ENCODE measurements at regions not wholly inside any gene's neighbourhood (a gene's known extent, or its start where the extent isn't known, plus 50 kb on each side); places are given as distances from the start of the nearest gene placed in this dataset.

DNA sequence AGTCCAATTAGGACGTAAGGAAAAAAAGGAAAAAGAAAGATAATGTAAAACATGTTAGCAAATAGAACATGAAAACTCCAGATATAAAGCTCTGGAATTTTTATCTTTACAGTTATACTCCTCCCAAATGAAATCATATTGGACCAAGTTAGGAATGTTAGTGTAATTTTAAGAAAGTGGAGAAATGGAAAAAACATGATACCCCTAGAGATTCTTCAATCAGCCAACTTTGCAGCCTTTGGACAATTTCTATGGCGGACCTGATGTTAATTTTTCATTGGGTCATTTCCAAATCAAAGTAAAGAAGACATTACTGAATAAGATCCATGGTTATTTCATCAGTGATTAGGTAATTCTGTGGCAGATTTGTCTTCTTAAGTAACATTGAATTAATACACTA is 748.7 kb downstream of the RFPL4B start:
- no peak for TF ChIP-seq CTCF (conservative IDR thresholded peaks at IDR 0.05; ENCODE audit: low read depth, low read length)
- DNase-seq (ENCODE audit: low read depth): no peak
- H3K4me3 ChIP-seq (ENCODE audit: low read depth, low read length): no peak overlapping the region

DNA sequence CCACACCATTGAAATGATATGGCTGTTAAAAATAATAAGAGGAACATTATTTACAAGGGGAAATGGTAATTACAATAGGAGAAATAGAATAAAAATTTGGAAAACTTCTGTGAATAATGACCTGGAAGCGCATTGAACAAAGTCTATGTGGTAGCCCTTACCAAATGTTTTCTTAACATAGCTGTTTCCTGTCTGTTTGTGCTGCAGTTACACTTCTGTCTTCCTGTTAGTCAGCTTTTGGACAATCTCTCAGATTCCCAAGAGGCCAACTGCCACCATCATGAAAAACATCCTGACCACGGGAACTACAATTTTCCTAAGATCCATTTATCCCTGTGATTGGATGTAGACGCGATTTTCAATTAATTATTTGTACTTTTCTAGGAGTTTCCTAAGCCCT is 754.4 kb upstream of the MARCKS start:
- no peak for TF ChIP-seq CTCF (conservative IDR thresholded peaks at IDR 0.05; ENCODE audit: low read depth, low read length)
- DNase-seq (ENCODE audit: low read depth): no peak
- H3K4me3 ChIP-seq (ENCODE audit: low read depth, low read length): no peak overlapping the region

- DNase-seq (ENCODE audit: low read depth): peak; percentile 65
- H3K4me3 ChIP-seq (ENCODE audit: low read depth, low read length): no peak overlapping the region
- no peak for TF ChIP-seq CTCF (conservative IDR thresholded peaks at IDR 0.05; ENCODE audit: low read depth, low read length)
Observed at GRCh38 chr6:113103634-113104361, 753.3 kb upstream of the MARCKS start.

DNA sequence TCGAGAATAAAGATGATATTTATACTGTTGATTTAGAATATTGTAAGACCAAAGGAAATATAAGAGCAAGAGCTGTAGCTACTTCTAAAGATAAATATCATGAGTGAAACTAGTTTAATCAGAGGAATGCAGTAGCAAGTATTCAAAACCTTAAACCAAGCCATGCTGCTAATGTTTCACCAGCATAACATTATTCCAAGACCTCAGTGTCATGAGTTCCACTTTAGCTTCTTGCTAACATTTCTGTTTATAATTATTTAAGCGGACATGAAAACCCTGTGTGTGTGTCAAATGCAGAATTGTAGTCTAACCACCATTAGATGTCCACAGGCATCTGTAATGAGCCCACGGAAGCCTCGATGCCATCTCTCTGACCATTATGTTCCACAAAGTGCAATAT is 752.6 kb upstream of the MARCKS start:
- TF ChIP-seq CTCF (conservative IDR thresholded peaks at IDR 0.05; ENCODE audit: low read depth, low read length): no peak
- H3K4me3 ChIP-seq (ENCODE audit: low read depth, low read length): no peak overlapping the region
- no peak for DNase-seq (ENCODE audit: low read depth)

- no peak for DNase-seq (ENCODE audit: low read depth)
- no peak overlapping the region for H3K4me3 ChIP-seq (ENCODE audit: low read depth, low read length)
- no peak for TF ChIP-seq CTCF (conservative IDR thresholded peaks at IDR 0.05; ENCODE audit: low read depth, low read length)
Observed at GRCh38 chr6:113104951-113105350, 752.2 kb upstream of the MARCKS start.

GRCh38 chr6:113110211-113110610 is 746.9 kb upstream of the MARCKS start:
- TF ChIP-seq CTCF (conservative IDR thresholded peaks at IDR 0.05; ENCODE audit: low read depth, low read length): no peak
- no peak for DNase-seq (ENCODE audit: low read depth)

DNA sequence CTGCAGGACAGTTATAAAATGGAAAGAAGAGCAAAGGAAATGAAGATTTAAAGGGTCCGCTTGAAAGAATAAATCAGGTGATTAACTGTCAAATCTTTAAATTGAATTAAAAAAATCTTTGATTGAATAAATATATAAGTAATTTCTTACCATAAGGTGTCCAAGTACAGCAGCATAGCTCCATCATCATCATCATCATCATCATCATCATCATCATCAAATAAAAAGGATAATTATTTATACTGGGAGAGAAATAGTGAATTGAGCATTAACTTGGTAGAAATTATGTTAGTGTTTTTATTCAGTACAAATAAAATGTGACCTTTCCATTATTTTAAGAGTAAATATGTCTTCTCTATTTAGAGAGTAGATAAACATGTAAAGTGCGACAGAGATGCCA is 745.6 kb upstream of the MARCKS start:
- no peak for DNase-seq (ENCODE audit: low read depth)
- TF ChIP-seq CTCF (conservative IDR thresholded peaks at IDR 0.05; ENCODE audit: low read depth, low read length): no peak
- H3K4me3 ChIP-seq (ENCODE audit: low read depth, low read length): no peak overlapping the region

More at GRCh38 chr6:113110211-113110610, 746.9 kb upstream of the MARCKS start:
- H3K4me3 ChIP-seq (ENCODE audit: low read depth, low read length): no peak overlapping the region
